ENCODE measurements at regions not wholly inside any gene's neighbourhood (a gene's known extent, or its start where the extent isn't known, plus 50 kb on each side); places are given as distances from the start of the nearest gene placed in this dataset.
"Not testable (repeated sequence)": the region's sequence is repeated elsewhere in the genome, so short reads cannot be mapped to it uniquely, and the experiment has no call there.

DNA sequence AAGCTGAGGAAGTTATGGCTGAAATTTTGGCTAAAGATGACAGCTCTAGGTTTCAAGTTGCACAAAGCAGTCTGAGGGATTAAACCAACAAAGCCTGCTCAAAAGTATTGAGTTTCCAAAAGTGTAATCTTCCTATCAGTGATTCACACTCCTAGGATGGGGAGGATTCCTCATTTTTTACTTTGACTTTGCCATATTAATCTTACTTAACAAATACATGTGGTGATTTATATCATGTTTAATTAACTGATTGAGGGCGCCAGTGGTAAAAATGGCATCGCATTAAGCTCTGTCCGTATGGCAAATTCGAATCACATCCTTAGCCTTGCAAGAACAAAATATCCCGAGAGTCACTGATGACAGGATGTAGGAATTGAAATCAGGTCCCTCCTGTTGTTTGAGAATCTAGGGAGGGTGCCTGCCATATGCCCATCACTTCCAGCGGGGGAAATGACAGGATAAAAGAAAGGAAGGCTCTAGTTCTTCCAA, 78.1 kb upstream of the ETAA1 start:
- Histone ChIP-seq H3K79me2 (ENCODE audit: control insufficient read depth, insufficient read depth, low read length, unreplicated experiment) (no peaks in the 10 kb centered on the region), H3K27ac (ENCODE audit: low read depth, low read length) (no peak overlapping the region), H2AFZ (ENCODE audit: low read length, unreplicated experiment) (no peak overlapping the region), H3K27me3 (ENCODE audit: insufficient read depth, low read length) (no peaks in the 10 kb centered on the region), H3K4me3 (ENCODE audit: low read depth, low read length) (no peak overlapping the region), H3K36me3 (ENCODE audit: insufficient read depth, low read length) (no peaks in the 10 kb centered on the region), H3K4me1 (ENCODE audit: control insufficient read depth, insufficient read depth, low read length, unreplicated experiment) (peaks cover 17% of the 10 kb centered on the region)

- no peaks in the 10 kb centered on the region for H3K27me3 ChIP-seq (ENCODE audit: insufficient read depth, low read length)
- H3K27ac ChIP-seq (ENCODE audit: low read depth, low read length) = no peak overlapping the region
- H3K79me2 ChIP-seq (ENCODE audit: control insufficient read depth, insufficient read depth, low read length, unreplicated experiment) = no peaks in the 10 kb centered on the region
- peaks cover 17% of the 10 kb centered on the region for H3K4me1 ChIP-seq (ENCODE audit: control insufficient read depth, insufficient read depth, low read length, unreplicated experiment)
- no peak overlapping the region for H3K4me3 ChIP-seq (ENCODE audit: low read depth, low read length)
- H3K36me3 ChIP-seq (ENCODE audit: insufficient read depth, low read length) = no peaks in the 10 kb centered on the region
- H2AFZ ChIP-seq (ENCODE audit: low read length, unreplicated experiment) = peak overlapping the region; percentile 76
Observed at GRCh38 chr2:67320861-67321587, 76.1 kb upstream of the ETAA1 start.

- Histone ChIP-seq H3K4me3 (ENCODE audit: low read depth, low read length) (no peak overlapping the region), H3K27ac (ENCODE audit: low read depth, low read length) (no peak overlapping the region), H3K27me3 (ENCODE audit: insufficient read depth, low read length) (no peaks in the 10 kb centered on the region), H3K36me3 (ENCODE audit: insufficient read depth, low read length) (no peaks in the 10 kb centered on the region), H3K79me2 (ENCODE audit: control insufficient read depth, insufficient read depth, low read length, unreplicated experiment) (no peaks in the 10 kb centered on the region), H3K4me1 (ENCODE audit: control insufficient read depth, insufficient read depth, low read length, unreplicated experiment) (peaks cover 17% of the 10 kb centered on the region), H2AFZ (ENCODE audit: low read length, unreplicated experiment) (peak overlapping the region; percentile 76)
Observed at GRCh38 chr2:67321588-67321903, 75.6 kb upstream of the ETAA1 start.

GRCh38 chr2:67322353-67323001, 74.7 kb upstream of the ETAA1 start:
- H2AFZ ChIP-seq (ENCODE audit: low read length, unreplicated experiment) = no peak overlapping the region
- no peaks in the 10 kb centered on the region for H3K79me2 ChIP-seq (ENCODE audit: control insufficient read depth, insufficient read depth, low read length, unreplicated experiment)
- peak overlapping the region; percentile 28; the same call in 1 of the 2 replicates for H3K27ac ChIP-seq (ENCODE audit: low read depth, low read length)
- no peaks in the 10 kb centered on the region for H3K36me3 ChIP-seq (ENCODE audit: insufficient read depth, low read length)
- peaks cover 17% of the 10 kb centered on the region for H3K4me1 ChIP-seq (ENCODE audit: control insufficient read depth, insufficient read depth, low read length, unreplicated experiment)
- H3K4me3 ChIP-seq (ENCODE audit: low read depth, low read length) = no peak overlapping the region
- no peaks in the 10 kb centered on the region for H3K27me3 ChIP-seq (ENCODE audit: insufficient read depth, low read length)

DNA sequence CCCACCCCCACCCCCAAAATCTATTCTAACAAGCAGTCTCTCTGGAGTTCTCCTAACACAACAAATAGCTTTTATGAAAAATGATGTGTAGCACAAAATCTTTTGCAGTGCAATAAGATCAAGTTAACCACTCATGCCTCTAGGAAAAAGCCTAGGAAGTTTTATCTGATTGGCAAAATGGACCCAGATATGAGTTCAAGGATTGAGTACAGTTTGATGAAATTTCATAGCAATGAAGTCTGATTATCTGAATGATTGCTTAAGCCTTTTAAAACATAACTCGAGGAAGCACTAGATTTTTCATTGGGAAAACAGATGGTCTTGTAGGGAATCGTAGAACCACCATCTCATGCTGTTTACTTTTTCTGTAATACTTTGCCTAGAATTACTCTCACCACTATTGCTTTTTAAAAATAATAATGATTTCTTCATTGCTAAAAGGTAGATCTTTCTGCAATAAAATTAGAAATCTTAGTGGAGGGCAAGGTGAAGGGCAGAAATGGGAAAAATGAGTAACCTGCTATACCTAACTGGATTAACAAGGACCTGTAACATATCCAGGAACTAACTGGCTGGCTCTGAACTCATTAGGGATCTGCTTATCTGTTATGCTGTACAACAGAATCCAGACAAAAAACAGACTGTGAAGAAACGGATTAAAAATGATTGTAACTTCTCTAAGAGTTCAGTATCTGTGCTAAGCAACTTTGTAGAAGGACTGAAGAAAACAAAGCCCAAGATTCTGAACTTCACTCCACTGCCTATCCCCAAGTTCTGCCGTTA, 73.7 kb upstream of the ETAA1 start:
- no peak overlapping the region for H3K27ac ChIP-seq (ENCODE audit: low read depth, low read length)
- H3K4me1 ChIP-seq (ENCODE audit: control insufficient read depth, insufficient read depth, low read length, unreplicated experiment) = peaks cover 17% of the 10 kb centered on the region
- peak overlapping the region; percentile 29 for H2AFZ ChIP-seq (ENCODE audit: low read length, unreplicated experiment)
- no peaks in the 10 kb centered on the region for H3K79me2 ChIP-seq (ENCODE audit: control insufficient read depth, insufficient read depth, low read length, unreplicated experiment)
- H3K27me3 ChIP-seq (ENCODE audit: insufficient read depth, low read length) = no peaks in the 10 kb centered on the region
- H3K4me3 ChIP-seq (ENCODE audit: low read depth, low read length) = no peak overlapping the region
- no peaks in the 10 kb centered on the region for H3K36me3 ChIP-seq (ENCODE audit: insufficient read depth, low read length)

- no peaks in the 10 kb centered on the region for H3K36me3 ChIP-seq (ENCODE audit: insufficient read depth, low read length)
- no peaks in the 10 kb centered on the region for H3K79me2 ChIP-seq (ENCODE audit: control insufficient read depth, insufficient read depth, low read length, unreplicated experiment)
- no peak overlapping the region for H3K4me3 ChIP-seq (ENCODE audit: low read depth, low read length)
- H3K27ac ChIP-seq (ENCODE audit: low read depth, low read length) = no peak overlapping the region
- no peaks in the 10 kb centered on the region for H3K4me1 ChIP-seq (ENCODE audit: control insufficient read depth, insufficient read depth, low read length, unreplicated experiment)
- no peak overlapping the region for H2AFZ ChIP-seq (ENCODE audit: low read length, unreplicated experiment)
- no peaks in the 10 kb centered on the region for H3K27me3 ChIP-seq (ENCODE audit: insufficient read depth, low read length)
Observed at GRCh38 chr2:67329513-67329912, 67.6 kb upstream of the ETAA1 start.

DNA sequence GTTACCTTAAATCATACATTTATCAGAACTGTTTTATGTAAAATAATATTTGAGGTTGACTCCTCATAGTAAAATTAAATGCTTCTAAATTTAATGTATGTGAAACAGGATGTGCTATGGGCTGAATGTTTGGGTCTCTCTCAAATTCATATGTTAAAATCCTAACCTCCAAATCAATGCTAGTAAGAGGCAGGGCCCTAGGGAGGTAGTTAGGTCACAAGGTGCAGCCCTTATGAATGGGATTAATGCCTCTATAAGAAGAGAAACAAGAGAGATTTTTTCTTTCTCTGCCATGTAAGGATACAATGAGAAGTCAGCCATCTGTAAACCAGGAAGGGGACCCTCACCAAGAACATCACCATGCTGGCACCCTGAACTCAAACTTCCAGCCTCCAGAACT, 67.2 kb upstream of the ETAA1 start:
- Histone ChIP-seq H2AFZ (ENCODE audit: low read length, unreplicated experiment) (no peak overlapping the region), H3K79me2 (ENCODE audit: control insufficient read depth, insufficient read depth, low read length, unreplicated experiment) (no peaks in the 10 kb centered on the region), H3K27me3 (ENCODE audit: insufficient read depth, low read length) (no peaks in the 10 kb centered on the region), H3K4me3 (ENCODE audit: low read depth, low read length) (no peak overlapping the region), H3K27ac (ENCODE audit: low read depth, low read length) (no peak overlapping the region), H3K36me3 (ENCODE audit: insufficient read depth, low read length) (no peaks in the 10 kb centered on the region), H3K4me1 (ENCODE audit: control insufficient read depth, insufficient read depth, low read length, unreplicated experiment) (no peaks in the 10 kb centered on the region)

GRCh38 chr2:67331419-67332086, 65.6 kb upstream of the ETAA1 start:
- not testable (repeated sequence) for H3K27me3 ChIP-seq (ENCODE audit: insufficient read depth, low read length); H3K4me3 ChIP-seq (ENCODE audit: low read depth, low read length); H2AFZ ChIP-seq (ENCODE audit: low read length, unreplicated experiment); H3K27ac ChIP-seq (ENCODE audit: low read depth, low read length); H3K36me3 ChIP-seq (ENCODE audit: insufficient read depth, low read length); H3K79me2 ChIP-seq (ENCODE audit: control insufficient read depth, insufficient read depth, low read length, unreplicated experiment); H3K4me1 ChIP-seq (ENCODE audit: control insufficient read depth, insufficient read depth, low read length, unreplicated experiment)

DNA sequence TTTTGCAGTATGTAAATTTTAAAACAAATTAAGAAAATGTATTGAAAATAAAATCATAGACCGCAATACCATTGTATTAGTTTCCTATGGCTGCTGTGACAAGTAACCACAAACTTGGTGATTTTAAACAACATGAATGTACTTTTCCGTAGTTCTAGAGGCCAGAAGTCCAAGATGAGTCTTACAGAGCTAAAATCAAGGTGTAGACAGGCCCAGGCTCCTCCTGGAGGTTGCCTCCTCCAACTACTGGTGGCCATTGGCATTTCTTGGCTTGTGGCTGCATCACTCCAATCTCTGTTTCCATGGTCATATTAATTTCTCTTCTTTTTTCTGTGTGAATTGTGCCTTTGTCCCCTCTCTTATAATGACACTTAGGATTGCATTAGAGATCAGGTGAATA, 59.2 kb upstream of the ETAA1 start:
- no peaks in the 10 kb centered on the region for H3K27me3 ChIP-seq (ENCODE audit: insufficient read depth, low read length)
- no peak overlapping the region for H3K4me3 ChIP-seq (ENCODE audit: low read depth, low read length)
- no peaks in the 10 kb centered on the region for H3K36me3 ChIP-seq (ENCODE audit: insufficient read depth, low read length)

GRCh38 chr2:67338601-67339233, 58.4 kb upstream of the ETAA1 start:
- no peaks in the 10 kb centered on the region for H3K79me2 ChIP-seq (ENCODE audit: control insufficient read depth, insufficient read depth, low read length, unreplicated experiment)
- H3K36me3 ChIP-seq (ENCODE audit: insufficient read depth, low read length) = no peaks in the 10 kb centered on the region
- H2AFZ ChIP-seq (ENCODE audit: low read length, unreplicated experiment) = no peak overlapping the region
- H3K4me3 ChIP-seq (ENCODE audit: low read depth, low read length) = no peak overlapping the region
- no peaks in the 10 kb centered on the region for H3K4me1 ChIP-seq (ENCODE audit: control insufficient read depth, insufficient read depth, low read length, unreplicated experiment)
- H3K27ac ChIP-seq (ENCODE audit: low read depth, low read length) = no peak overlapping the region
- no peaks in the 10 kb centered on the region for H3K27me3 ChIP-seq (ENCODE audit: insufficient read depth, low read length)

More for the DNA sequence above, 59.2 kb upstream of the ETAA1 start:
- Histone ChIP-seq H3K27ac (ENCODE audit: low read depth, low read length) (no peak overlapping the region), H3K79me2 (ENCODE audit: control insufficient read depth, insufficient read depth, low read length, unreplicated experiment) (no peaks in the 10 kb centered on the region), H2AFZ (ENCODE audit: low read length, unreplicated experiment) (no peak overlapping the region), H3K4me1 (ENCODE audit: control insufficient read depth, insufficient read depth, low read length, unreplicated experiment) (no peaks in the 10 kb centered on the region)

All from ACC112 (cell line).